Karpas-422 (cell line): ENCODE measurements at regions not wholly inside any gene's neighbourhood (a gene's known extent, or its start where the extent isn't known, plus 50 kb on each side); places are given as distances from the start of the nearest gene placed in this dataset.

Experiments used
- DNase-seq: peaks from one replicate; pipeline ENCODE4 v3.0.0-alpha.2; 2015
- H2AFZ ChIP-seq: fragments of 200-600 bp; sonication (generic); 2 replicates; pipeline ENCODE4 v1.6.1; 2014; ENCODE audit warnings: antibody characterized with exemption, low read length, mixed read lengths
- H3K27ac ChIP-seq: fragments of 200-600 bp; sonication (generic); 2 replicates; pipeline ENCODE4 v1.5.1; 2014; ENCODE audit warnings: mild to moderate bottlenecking, low read length, moderate library complexity
- H3K27me3 ChIP-seq: fragments of 200-600 bp; sonication (generic); 2 replicates; pipeline ENCODE4 v1.6.1; 2014; ENCODE audit warnings: low read length, mixed read lengths
- H3K36me3 ChIP-seq: fragments of 200-600 bp; sonication (generic); 2 replicates; pipeline ENCODE4 v1.6.1; 2014; ENCODE audit warnings: low read length, mixed read lengths; ENCODE audit not compliant: insufficient read depth
- H3K4me1 ChIP-seq: fragments of 200-600 bp; sonication (generic); 2 replicates; pipeline ENCODE4 v1.6.1; 2014; ENCODE audit warnings: mild to moderate bottlenecking, low read length, mixed read lengths
- H3K4me2 ChIP-seq: fragments of 200-600 bp; sonication (generic); 2 replicates; pipeline ENCODE4 v1.6.1; 2014; ENCODE audit warnings: low read length, low read depth, mild to moderate bottlenecking; ENCODE audit not compliant: poor library complexity, severe bottlenecking
- H3K4me3 ChIP-seq: fragments of 200-600 bp; sonication (generic); 2 replicates; pipeline ENCODE4 v1.5.1; 2014; ENCODE audit warnings: mild to moderate bottlenecking, antibody characterized with exemption, low read length, mixed read lengths
- H3K79me2 ChIP-seq: fragments of 200-600 bp; sonication (generic); 2 replicates; pipeline ENCODE4 v1.6.1; 2014; ENCODE audit warnings: mild to moderate bottlenecking, low read length, mixed read lengths
- H3K9ac ChIP-seq: fragments of 200-600 bp; sonication (generic); 2 replicates; pipeline ENCODE4 v1.6.0; 2014; ENCODE audit warnings: low read length
- H3K9me2 ChIP-seq: fragments of 200-600 bp; sonication (generic), shearing (Covaris generic); replicated peaks from 2 replicates; pipeline ENCODE4 v1.6.0; 2014; ENCODE audit warnings: mild to moderate bottlenecking, low read length, moderate library complexity; ENCODE audit not compliant: insufficient read depth
- H3K9me3 ChIP-seq: fragments of 300-700, 200-600 bp; sonication (generic); 2 replicates; pipeline ENCODE4 v1.6.1; 2014; ENCODE audit warnings: low read length, mixed read lengths
- H4K20me1 ChIP-seq: fragments of 200-600 bp; sonication (generic); 2 replicates; pipeline ENCODE4 v1.6.1; 2014; ENCODE audit warnings: mild to moderate bottlenecking, antibody characterized with exemption, low read length, low read depth; ENCODE audit not compliant: insufficient read depth

DNA sequence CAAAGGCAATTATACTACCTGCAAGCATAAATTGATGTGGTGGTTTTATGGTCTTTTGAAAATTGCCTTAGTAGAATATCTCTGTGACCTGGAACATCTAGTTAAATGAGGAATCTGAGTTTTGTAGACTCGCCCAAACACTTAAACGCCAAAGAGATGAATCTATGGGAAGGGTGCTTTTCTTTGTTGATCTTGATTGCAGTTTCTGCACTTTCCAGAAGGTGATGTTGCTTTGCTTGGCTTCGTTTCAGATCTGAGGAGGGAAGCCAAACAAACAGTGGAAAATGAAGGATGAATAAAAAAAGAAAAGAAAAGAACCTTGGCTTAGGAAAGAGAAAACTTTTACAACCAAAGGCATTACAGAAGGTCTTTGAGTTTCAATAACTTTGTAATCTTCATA, 1021.2 kb downstream of the NR2F1-AS1 start:
- H4K20me1 ChIP-seq, result no peaks in the 10 kb centered on the region
- H3K27me3 ChIP-seq, result no peaks in the 10 kb centered on the region
- H3K36me3 ChIP-seq, result no peaks in the 10 kb centered on the region
- DNase-seq, result no peak
- no peak overlapping the region for H3K4me3 ChIP-seq
- no peak overlapping the region for H2AFZ ChIP-seq
- peaks cover 3% of the 10 kb centered on the region for H3K9me3 ChIP-seq
- no peak overlapping the region for H3K9ac ChIP-seq
- no peaks in the 10 kb centered on the region for H3K79me2 ChIP-seq
- no peaks in the 10 kb centered on the region for H3K4me1 ChIP-seq
- H3K4me2 ChIP-seq, result no peak overlapping the region
- no peak overlapping the region for H3K27ac ChIP-seq
- no peaks in the 10 kb centered on the region for H3K9me2 ChIP-seq

DNA sequence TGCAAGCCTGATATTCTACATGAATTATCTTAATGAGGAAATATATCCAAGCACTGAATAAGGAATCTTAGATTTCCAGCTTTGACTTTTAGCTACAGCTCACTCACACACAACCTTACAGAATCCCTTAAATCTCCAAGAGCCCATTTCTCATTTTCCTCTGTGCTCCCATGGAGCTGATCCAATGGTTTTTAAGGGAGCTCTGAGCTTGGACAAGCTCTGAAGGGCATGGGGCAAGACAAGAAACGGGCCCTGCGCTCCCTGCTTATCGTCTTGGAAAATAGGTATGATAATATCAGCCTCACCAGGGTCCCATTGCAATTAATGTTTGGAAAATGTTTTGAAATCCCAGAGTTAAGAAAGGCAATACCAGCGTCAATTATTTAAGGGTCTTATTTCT, 1021.7 kb downstream of the NR2F1-AS1 start:
- Histone ChIP-seq H3K4me2 (no peak overlapping the region), H3K36me3 (no peaks in the 10 kb centered on the region), H4K20me1 (no peaks in the 10 kb centered on the region), H3K4me1 (no peaks in the 10 kb centered on the region), H3K4me3 (no peak overlapping the region), H3K9me3 (peaks cover 3% of the 10 kb centered on the region), H3K9me2 (no peaks in the 10 kb centered on the region), H3K27ac (no peak overlapping the region), H3K27me3 (no peaks in the 10 kb centered on the region), H3K9ac (no peak overlapping the region), H3K79me2 (no peaks in the 10 kb centered on the region), H2AFZ (no peak overlapping the region)
- DNase-seq, result no peak

DNA sequence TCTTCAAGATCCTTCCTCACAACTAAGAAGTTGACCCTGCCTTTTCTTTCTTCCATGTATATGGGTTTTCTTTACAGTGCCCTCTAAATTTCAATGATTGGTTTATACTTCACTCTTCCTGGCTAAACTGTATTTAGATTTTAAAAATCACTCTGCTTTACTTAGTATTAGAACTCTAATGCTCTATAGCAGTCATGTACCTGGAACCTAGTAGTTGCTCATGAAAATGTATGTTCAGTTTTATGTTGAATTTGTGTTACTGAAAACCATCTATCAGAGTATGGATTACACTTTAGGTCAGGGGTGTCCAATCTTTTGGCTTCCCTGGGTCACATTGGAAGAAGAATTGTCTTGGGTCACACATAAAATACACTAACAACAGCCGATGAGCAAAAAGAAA, 1024.3 kb downstream of the NR2F1-AS1 start:
- no peak for DNase-seq

DNA sequence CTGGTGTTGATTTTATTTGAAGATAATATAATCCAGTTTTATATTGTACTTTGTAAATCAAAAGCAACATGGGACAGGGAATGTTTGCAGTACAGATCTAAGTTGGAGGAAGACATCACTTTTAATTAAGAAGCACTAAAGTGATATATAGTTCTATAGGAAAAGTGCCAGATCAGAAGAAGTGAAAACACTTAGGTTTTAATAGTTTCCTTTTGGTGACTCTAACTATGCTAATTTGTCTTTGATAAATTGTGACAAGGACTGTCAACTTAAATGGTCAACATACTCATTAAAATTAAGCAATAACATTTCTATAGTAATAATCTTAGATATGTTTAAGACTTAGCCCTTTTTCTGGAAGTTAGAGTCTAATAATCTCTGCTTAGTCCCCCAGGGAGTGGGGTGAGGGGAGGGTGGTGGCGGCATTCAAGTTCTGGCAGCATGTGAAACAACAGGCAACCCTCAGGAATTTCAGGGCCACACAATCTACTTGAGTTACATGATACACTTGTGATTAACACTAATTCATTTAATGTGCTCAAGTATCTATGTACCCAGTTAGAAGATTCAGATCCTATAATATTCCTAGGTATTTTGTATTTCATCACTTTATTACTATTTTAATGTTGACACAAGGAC, 1026.5 kb downstream of the NR2F1-AS1 start:
- Histone ChIP-seq H3K4me3 (no peak overlapping the region), H3K9me2 (no peaks in the 10 kb centered on the region), H4K20me1 (no peaks in the 10 kb centered on the region), H3K27ac (no peak overlapping the region), H3K9me3 (peaks cover 10% of the 10 kb centered on the region), H3K4me1 (no peaks in the 10 kb centered on the region), H3K4me2 (no peak overlapping the region), H3K27me3 (no peaks in the 10 kb centered on the region), H2AFZ (no peak overlapping the region), H3K36me3 (no peaks in the 10 kb centered on the region), H3K9ac (no peak overlapping the region), H3K79me2 (no peaks in the 10 kb centered on the region)
- no peak for DNase-seq

More for the DNA sequence above, 1024.3 kb downstream of the NR2F1-AS1 start:
- no peak overlapping the region for H2AFZ ChIP-seq
- H3K9ac ChIP-seq, result no peak overlapping the region
- no peak overlapping the region for H3K4me3 ChIP-seq
- H3K4me1 ChIP-seq, result no peaks in the 10 kb centered on the region
- H4K20me1 ChIP-seq, result no peaks in the 10 kb centered on the region
- peaks cover 6% of the 10 kb centered on the region for H3K9me3 ChIP-seq
- no peak overlapping the region for H3K27ac ChIP-seq
- no peaks in the 10 kb centered on the region for H3K79me2 ChIP-seq
- H3K27me3 ChIP-seq, result no peaks in the 10 kb centered on the region
- no peaks in the 10 kb centered on the region for H3K36me3 ChIP-seq
- no peak overlapping the region for H3K4me2 ChIP-seq
- no peaks in the 10 kb centered on the region for H3K9me2 ChIP-seq

DNA sequence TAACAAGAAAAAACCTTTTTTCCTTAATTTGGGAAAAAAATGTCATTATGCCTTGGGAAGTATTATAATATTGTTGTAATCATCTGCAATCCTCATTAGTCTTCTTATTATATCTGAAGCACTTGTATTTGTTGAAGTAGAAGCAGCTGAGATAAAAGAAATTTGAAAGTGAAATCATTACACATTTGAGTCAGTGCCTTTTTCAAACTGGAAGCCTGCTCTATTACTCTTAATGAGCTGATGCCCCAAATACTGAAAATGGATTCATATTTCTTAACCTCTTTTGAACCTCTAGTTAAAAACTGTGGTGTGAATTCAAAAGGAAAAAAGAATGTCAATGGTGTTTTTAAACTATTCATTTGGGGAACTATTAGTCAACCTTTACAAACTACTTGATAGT, 1027.7 kb downstream of the NR2F1-AS1 start:
- no peak for DNase-seq
- no peak overlapping the region for H3K9ac ChIP-seq
- H3K9me2 ChIP-seq, result no peaks in the 10 kb centered on the region
- no peaks in the 10 kb centered on the region for H4K20me1 ChIP-seq
- H3K4me1 ChIP-seq, result no peaks in the 10 kb centered on the region
- no peak overlapping the region for H3K4me2 ChIP-seq
- H3K27me3 ChIP-seq, result no peaks in the 10 kb centered on the region
- no peaks in the 10 kb centered on the region for H3K79me2 ChIP-seq
- no peak overlapping the region for H3K27ac ChIP-seq
- H3K4me3 ChIP-seq, result no peak overlapping the region
- no peak overlapping the region for H2AFZ ChIP-seq
- H3K9me3 ChIP-seq, result peaks cover 15% of the 10 kb centered on the region
- H3K36me3 ChIP-seq, result no peaks in the 10 kb centered on the region

DNA sequence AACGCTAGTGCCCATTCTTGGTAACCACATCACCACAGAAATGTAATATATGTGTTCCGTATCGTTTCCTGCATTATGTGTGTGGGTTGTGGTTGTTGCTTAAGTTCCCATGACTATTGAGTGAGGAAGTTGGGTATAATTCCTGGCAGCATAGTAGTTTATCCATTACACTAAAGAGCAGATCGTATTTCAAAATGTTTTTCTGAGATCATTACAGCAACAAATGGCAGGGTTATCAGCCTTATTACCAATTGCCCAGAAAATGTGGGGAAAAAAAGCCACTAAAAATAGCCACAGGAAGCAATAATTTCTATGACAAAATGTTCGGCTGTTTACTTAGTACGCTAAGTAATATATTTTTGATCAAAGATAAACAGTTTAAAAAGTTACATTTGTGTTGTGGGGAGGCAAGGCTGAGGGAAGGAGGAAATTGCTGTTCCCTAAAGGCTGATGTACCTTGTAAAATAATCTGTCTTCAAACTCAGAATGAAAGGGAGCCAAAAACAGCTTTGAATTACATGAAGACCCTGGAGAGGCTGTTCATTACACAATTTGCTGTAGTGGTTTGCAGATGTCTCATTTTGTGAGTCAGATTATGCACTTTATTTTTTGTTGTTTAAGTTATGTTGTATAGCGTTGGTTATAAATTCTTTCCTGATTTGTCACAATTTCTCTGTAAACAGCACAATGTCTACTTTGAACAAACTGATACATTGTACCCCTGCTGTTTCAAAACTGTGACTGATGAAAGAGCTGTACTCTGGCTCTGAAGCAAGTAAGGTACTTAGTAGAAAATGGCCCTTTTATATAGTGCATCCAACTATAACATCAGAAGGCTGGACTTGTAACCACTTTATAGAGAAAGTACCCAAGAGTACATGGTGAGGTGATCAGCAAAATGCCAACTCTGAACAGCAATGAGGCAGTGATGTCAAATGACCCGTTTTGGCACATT, 1028.5 kb downstream of the NR2F1-AS1 start:
- Histone ChIP-seq H3K27ac (no peak overlapping the region), H3K4me1 (no peaks in the 10 kb centered on the region), H3K9me2 (no peaks in the 10 kb centered on the region), H3K79me2 (no peaks in the 10 kb centered on the region), H2AFZ (no peak overlapping the region), H3K9me3 (peaks cover 11% of the 10 kb centered on the region), H3K4me2 (no peak overlapping the region), H4K20me1 (no peaks in the 10 kb centered on the region), H3K4me3 (no peak overlapping the region), H3K36me3 (no peaks in the 10 kb centered on the region), H3K9ac (no peak overlapping the region), H3K27me3 (no peaks in the 10 kb centered on the region)
- DNase-seq, result no peak

DNA sequence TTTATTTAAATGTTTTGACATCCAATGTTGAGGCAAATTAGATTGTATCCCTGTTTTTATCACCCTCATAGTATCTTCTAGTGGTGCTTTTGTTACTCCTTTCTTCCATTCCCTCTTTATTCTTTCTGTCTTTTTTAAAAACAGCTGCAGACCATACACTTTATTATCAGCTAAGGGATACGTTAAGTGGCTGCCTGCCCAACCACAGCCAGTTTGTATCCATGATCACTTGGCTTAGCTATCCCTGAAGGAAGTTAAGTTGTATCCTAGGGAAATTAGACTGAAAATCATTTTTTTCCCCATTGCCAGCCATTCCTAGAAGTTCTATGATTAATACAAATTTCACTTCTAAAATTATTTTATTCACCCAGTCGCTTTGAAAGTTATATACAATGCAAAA, 1032.7 kb downstream of the NR2F1-AS1 start:
- Histone ChIP-seq H2AFZ (no peak overlapping the region), H3K9me3 (peaks cover 20% of the 10 kb centered on the region), H3K4me2 (no peak overlapping the region), H4K20me1 (no peaks in the 10 kb centered on the region), H3K27me3 (no peaks in the 10 kb centered on the region), H3K4me1 (no peaks in the 10 kb centered on the region), H3K79me2 (no peaks in the 10 kb centered on the region), H3K9me2 (no peaks in the 10 kb centered on the region), H3K27ac (no peak overlapping the region), H3K36me3 (no peaks in the 10 kb centered on the region), H3K9ac (no peak overlapping the region), H3K4me3 (no peak overlapping the region)
- no peak for DNase-seq

DNA sequence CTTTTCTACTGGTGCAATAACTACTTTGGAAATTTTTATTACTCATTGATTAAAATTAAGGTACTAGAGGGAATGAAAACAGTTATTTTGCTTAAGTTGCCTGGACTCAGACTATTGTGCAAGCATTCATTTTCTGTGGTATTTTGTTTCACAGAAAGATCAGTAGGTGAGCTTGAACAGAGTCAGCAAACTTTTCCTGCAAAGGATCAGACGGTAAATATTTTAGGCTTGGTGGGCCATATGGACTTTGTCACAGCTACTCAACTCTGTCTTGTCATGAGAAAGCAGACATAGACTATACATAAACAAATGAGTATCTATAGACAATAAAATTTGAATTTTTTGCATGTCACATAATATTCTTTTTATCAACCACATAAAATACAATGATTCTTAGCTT, 1036.4 kb downstream of the NR2F1-AS1 start:
- Histone ChIP-seq H3K27ac (no peak overlapping the region), H4K20me1 (no peaks in the 10 kb centered on the region), H3K27me3 (no peaks in the 10 kb centered on the region), H3K36me3 (no peaks in the 10 kb centered on the region), H3K4me3 (no peak overlapping the region), H2AFZ (no peak overlapping the region), H3K79me2 (no peaks in the 10 kb centered on the region), H3K9me2 (no peaks in the 10 kb centered on the region), H3K9ac (no peak overlapping the region), H3K4me1 (no peaks in the 10 kb centered on the region), H3K9me3 (peaks cover 14% of the 10 kb centered on the region), H3K4me2 (no peak overlapping the region)
- no peak for DNase-seq
